CD1c-positive myeloid dendritic cell (primary cell): ENCODE measurements at regions not wholly inside any gene's neighbourhood (a gene's known extent, or its start where the extent isn't known, plus 50 kb on each side); places are given as distances from the start of the nearest gene placed in this dataset.

ENCODE experiments used
- DNase-seq: peaks from one replicate; pipeline ENCODE4 v3.0.0-alpha.2; 2016; ENCODE audit errors: extremely low spot score

GRCh38 chr2:153196378-153197058 is 282.0 kb downstream of the RPRM start:
- DNase-seq = no peak

DNA sequence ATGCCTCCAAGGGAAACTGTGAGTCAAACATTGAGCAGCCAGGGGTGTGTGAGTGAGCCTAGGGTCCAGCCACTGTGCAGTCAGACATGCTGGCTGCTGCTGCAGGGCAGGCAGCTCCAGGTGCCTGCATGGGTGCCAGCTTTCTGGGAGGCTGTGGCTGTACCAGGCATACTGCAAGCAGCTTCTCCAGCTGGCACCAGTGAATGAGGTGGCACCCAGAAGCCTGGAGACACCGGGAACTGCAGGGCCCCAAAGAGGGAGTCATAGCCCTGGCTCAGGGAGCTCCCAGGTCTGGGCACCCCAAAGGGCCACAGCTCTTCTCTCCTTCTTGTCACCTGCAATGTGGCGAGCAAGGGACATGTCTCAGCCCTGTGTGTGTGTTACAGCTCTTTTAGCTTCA is 283.2 kb downstream of the RPRM start:
- no peak for DNase-seq

GRCh38 chr2:153189091-153189888 is 289.3 kb downstream of the RPRM start:
- no peak for DNase-seq

DNA sequence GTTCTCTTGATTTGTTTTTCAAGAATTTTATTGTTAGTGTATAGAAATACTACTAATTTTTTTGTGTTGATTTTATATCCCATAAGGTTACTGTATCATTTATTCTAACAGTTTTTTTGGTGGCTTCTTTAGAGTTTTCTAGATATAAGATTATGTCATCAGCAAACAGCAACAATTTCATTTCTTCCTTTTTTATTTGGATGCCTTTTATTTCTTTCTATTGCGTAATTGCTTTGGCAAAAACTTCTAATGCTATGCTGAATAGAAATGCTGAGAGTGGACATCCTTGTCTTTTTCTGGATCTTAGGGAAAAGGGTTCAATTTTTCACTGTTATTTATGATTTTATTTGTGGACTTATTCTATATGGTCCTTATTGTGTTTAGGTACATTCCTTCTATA is 298.8 kb downstream of the RPRM start:
- no peak for DNase-seq

DNA sequence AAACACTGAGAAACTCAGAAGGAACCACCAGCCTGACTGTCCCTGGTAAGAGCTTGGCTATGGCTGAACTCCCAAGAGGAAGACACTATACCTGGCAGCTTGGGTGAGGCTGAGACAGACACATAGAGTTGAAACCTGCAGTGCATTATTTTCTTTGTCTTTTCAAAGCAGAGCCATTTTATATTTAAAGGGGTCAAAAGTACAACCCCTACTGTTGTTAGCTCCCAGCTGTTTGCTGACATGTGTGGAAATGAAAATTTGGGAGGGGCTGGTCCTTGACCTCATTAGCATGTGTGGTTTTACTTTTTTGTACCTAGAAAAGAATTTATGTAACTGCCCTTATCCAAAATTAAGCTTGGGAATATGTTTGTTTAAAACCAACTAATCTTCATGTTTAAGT is 309.0 kb downstream of the RPRM start:
- DNase-seq = no peak

DNA sequence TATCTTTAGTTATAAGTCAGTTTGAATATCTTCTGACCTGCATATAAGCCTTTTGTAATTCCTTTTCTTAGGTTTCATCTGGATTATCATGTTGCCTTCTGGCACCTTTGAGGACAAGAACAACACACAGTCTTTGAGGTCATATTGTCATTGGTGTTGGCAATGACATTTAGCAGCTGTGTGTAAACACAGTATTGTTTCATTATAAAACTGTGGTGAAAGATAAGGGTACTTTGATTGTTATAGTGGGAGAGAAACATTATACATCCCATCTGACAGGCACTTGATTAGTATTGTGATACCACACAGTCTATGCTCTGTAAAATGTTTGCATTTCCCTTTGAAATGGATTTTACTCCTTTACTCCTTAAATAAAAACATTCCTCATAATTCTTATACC is 313.5 kb downstream of the RPRM start:
- no peak for DNase-seq

- DNase-seq = no peak
These were observed 315.5 kb downstream of the RPRM start for GRCh38 chr2:153163055-153163454.

DNA sequence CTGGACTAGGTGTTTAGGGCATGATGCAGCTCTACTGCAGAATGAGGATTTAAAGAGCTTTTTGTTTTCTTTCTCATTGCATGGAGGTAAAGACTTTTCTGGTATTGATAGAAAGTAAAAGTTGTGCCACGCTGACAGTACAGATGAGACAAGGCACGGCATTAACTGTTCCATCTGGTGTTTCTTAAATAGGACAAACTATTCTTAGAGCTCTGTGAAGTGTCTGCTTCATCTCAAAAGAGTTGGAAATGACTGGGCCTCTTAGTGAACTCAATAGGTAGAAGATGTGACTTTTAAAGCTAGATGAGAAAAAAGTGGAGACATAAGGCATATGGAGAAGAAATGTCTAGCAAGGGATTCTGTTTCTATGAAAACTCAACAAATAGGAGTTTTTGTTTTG is 321.8 kb downstream of the RPRM start:
- no peak for DNase-seq

DNA sequence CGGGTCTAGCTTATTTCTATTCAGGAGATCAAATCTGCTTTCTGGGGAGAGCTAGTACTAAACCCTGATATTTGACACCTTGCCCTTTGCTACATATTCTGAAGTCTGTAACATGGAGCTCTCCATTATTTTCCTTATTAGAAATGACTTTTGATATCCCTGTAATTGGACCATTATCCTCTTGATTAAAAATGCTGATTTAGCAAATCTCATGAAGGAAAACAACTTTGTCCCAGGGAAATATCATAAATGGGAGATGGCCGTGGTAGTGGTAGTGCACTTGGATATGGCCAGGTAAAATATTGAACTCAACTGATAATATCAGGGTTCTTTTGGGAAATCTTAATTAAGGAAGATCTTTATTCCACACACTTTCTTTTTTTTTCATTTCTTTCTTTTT is 326.5 kb downstream of the RPRM start:
- no peak for DNase-seq

DNA sequence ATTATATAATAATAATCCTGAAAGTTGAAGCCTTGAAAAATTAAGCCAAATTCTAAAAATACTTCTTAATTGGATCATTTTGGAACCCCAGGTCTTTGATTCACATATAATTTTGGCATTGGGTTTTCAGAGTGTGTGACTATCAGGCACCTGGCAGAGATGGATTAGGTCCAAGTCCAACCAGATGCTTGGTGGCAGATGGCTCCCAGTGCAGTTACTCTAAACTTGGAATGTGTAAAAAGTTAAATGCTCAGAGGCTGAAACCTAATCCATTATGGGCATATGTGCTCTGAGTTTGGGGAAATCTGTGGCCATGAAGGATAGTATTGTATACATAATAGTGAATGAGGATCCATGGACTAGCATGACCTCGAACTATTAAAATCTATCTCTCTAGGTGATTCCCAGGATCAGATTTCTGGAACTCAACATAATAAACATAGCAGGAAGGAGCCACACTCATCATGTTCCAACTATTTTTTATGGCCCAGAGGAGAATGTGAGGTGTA is 333.0 kb downstream of the RPRM start:
- DNase-seq = no peak

DNA sequence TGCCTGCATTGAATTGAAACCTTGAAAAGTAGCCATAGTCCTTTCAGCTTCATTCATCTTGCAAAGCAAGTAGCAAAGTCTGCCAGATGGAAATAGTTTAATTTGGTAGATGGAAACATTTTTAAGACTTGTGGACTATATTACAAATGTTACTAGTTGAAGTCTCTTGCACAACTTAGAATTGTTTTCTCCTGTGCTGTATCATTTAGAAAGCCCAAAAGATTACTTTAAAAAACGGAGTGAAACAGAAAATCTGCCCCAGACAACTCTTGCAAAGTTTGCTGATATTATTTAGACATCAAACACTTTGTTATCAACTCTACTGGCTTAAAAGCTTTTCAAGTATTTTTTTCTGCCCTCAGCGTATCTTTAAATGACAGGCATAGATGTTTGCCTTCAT is 335.0 kb downstream of the RPRM start:
- no peak for DNase-seq

DNA sequence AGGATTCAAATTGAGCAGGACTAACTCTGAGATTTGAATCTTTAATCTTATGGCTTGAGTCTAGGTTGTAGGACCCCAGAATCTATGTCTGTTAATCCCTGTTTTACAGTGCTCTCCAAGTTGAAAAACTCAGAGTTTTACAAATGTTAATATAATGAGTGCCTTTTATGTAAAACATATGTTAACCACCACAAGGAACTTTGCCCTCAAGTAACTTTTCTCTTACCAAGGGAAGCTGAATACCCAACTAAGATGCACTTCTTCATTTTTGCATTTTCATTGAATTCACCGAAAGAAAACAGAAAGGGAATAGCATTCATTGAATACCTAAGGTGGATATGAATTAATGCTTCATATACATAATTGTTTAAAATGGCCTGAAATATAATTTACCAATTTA is 338.1 kb downstream of the RPRM start:
- DNase-seq = no peak

GRCh38 chr2:153138651-153139375 is 339.7 kb downstream of the RPRM start:
- no peak for DNase-seq

GRCh38 chr2:153136216-153136615 is 342.3 kb downstream of the RPRM start:
- no peak for DNase-seq

- no peak for DNase-seq
These were observed 343.8 kb downstream of the RPRM start for GRCh38 chr2:153134725-153135124.

- no peak for DNase-seq
These were observed 344.8 kb downstream of the RPRM start for GRCh38 chr2:153133716-153134115.

GRCh38 chr2:153132418-153132817 is 346.1 kb downstream of the RPRM start:
- no peak for DNase-seq

DNA sequence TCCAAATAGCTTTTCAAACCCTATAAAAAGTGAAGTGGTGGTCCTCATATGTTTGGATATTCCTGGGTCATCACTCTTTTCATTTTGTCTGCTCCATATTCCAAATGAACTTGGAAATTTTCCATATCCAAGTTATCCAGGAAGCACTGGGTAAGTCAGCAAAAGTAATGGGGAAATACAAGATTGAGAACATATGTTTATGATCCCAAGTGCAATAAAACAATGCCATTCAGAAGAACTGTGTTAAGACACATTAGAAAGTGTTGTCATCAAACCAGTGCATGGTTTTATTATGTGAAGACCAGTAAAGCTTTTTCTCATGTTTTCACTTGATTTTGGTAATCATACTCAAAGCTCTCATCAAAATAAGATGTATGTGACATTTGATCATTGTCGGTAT is 363.4 kb downstream of the RPRM start:
- DNase-seq = no peak

DNA sequence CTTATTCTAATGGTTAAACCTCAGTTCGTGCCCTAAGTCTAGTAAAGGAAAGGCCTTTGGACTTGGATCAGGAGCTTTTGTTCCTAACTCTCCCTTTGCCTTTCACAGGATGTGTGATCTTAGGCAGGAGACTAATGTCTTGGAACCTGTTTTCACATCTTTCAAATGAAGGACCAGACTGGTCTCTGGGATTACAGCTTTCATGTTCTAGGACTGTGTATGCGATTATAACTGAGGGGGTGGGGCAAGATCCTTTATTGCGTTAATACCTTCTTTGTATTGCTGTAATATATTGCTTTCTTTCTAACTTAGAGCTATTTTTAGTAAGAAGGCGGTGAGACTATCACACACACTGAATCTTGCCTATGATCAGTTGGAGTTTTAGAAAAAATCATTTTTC is 368.1 kb downstream of the RPRM start:
- no peak for DNase-seq

GRCh38 chr2:153109793-153110192 is 368.8 kb downstream of the RPRM start:
- no peak for DNase-seq

- no peak for DNase-seq
These were observed 371.6 kb downstream of the RPRM start for GRCh38 chr2:153106802-153107477.
